Right lobe of liver (tissue), 6 donors: ENCODE measurements at regions not wholly inside any gene's neighbourhood (a gene's known extent, or its start where the extent isn't known, plus 50 kb on each side); places are given as distances from the start of the nearest gene placed in this dataset.
A peak's percentile ranks its signal among the peaks of the same experiment; 100 is the strongest.

Experiments used
- ATAC-seq, 4 donors: fragments of 200-7000 bp; cut with Tn5 transposase; one replicate each; pipeline ENCODE4 v1.9.1; 2020; ENCODE audit warnings: mild to moderate bottlenecking in 4 of 4, moderate library complexity in 4 of 4
- DNase-seq, 3 donors: peaks; one replicate each; pipeline ENCODE4 v3.0.0-alpha.2; 2020
- H3K27ac ChIP-seq, 3 donors: fragments of 200-600 bp; one replicate each; pipeline ENCODE4 v1.8.0; 2022
- H3K27me3 ChIP-seq, 2 donors: fragments of 200-600 bp; one replicate each; pipeline ENCODE4 v1.8.0; 2022
- H3K36me3 ChIP-seq, 4 donors: fragments of 200-600 bp; sonication (generic) in 1 of 4; one replicate each; pipeline versions ENCODE4 v1.5.1 to v1.8.0; 2017 to 2022; ENCODE audit warnings: control low read depth in 1 of 4
- H3K4me1 ChIP-seq, 4 donors: fragments of 200-600 bp; sonication (generic) in 1 of 4; one replicate each; pipeline versions ENCODE4 v1.5.1 to v1.8.0; 2017 to 2022; ENCODE audit warnings: control low read depth in 1 of 4
- H3K4me3 ChIP-seq, 3 donors: fragments of 200-600 bp; one replicate each; pipeline ENCODE4 v1.8.0; 2022
- H3K9me3 ChIP-seq, 4 donors: fragments of 200-600 bp; sonication (generic) in 1 of 4; one replicate each; pipeline versions ENCODE4 v1.5.1 to v1.8.0; 2017 to 2022; ENCODE audit warnings: control low read depth in 1 of 4
- CTCF ChIP-seq, 4 donors: fragments of 200-600 bp in 3 of 4; fragments of 450-650 bp in 1 of 4; IDR thresholded peaks; one replicate each; pipeline versions ENCODE4 v1.5.1 to v1.8.0; 2016 to 2022; ENCODE audit warnings: antibody characterized with exemption in 4 of 4, mild to moderate bottlenecking in 2 of 4
- POLR2A ChIP-seq: fragments of 450-650 bp; IDR thresholded peaks from one replicate; pipeline ENCODE4 v1.6.1; 2017; ENCODE audit warnings: antibody characterized with exemption, mild to moderate bottlenecking
- WGBS: methylation state at CpG from one replicate; pipeline ENCODE4 v1.1.6; 2018; ENCODE audit warnings: low coverage, low lambda C conversion rate; ENCODE audit not compliant: insufficient coverage; ENCODE audit errors: missing lambda C conversion rate; 5-methylcytosine and 5-hydroxymethylcytosine counted together
- intact Hi-C, 2 donors: fragments of 100-400 bp; cut with DNase I; formaldehyde crosslinking; loops; one replicate each; pipeline versions ENCODE4 v1.11.2 to v1.14.1; 2022
- donor health status: DM: no; HTN: yes; CAD: no.
- donor health status: DM: no; HTN: no; CAD: no.
- donor health status: DM: no; HTN: no; CAD: no.
- donor health status: DM: no; HTN: yes; CAD: no.
- donor health status: DM: no; HTN: yes; CAD: no.

- Histone ChIP-seq H3K4me3 (no peak overlapping the region), H3K36me3 (no peaks in the 10 kb centered on the region), H3K27ac (no peak overlapping the region), H3K27me3 (no peaks in the 10 kb centered on the region), H3K4me1 (peaks cover 0 to 8% (median 0%) of the 10 kb centered on the region in 4 donors), H3K9me3 (no peaks in the 10 kb centered on the region)
- TF ChIP-seq POLR2A (no peak), CTCF (IDR thresholded peaks at IDR 0.05) (no peak)
- intact Hi-C loops, result no loop called here
- DNase-seq, result no peak
- ATAC-seq, result no peak
- WGBS, result 80% methylated on average over 6 of the region's 6 CpGs
These were observed 166.1 kb downstream of the LTN1 start for GRCh38 chr21:28826569-28826968.

- Histone ChIP-seq H3K4me3 (no peak overlapping the region), H3K36me3 (no peaks in the 10 kb centered on the region), H3K27me3 (no peaks in the 10 kb centered on the region), H3K27ac (no peak overlapping the region), H3K9me3 (no peaks in the 10 kb centered on the region), H3K4me1 (peaks cover 0 to 8% (median 0%) of the 10 kb centered on the region in 4 donors)
- no peak for TF ChIP-seq POLR2A
- no peak for TF ChIP-seq CTCF (IDR thresholded peaks at IDR 0.05)
- WGBS, result 73% methylated on average over 1 of the region's 2 CpGs
- intact Hi-C loops, result no loop called here
- ATAC-seq, result no peak
- no peak for DNase-seq
These were observed 166.7 kb downstream of the LTN1 start for GRCh38 chr21:28826021-28826420.

GRCh38 chr21:28823429-28823828, 169.2 kb downstream of the LTN1 start:
- ATAC-seq, result no peak

GRCh38 chr21:28822486-28823335, 170.0 kb downstream of the LTN1 start:
- intact Hi-C loops, result no loop called here
- H3K9me3 ChIP-seq, result no peaks in the 10 kb centered on the region
- DNase-seq, result no peak
- no peak overlapping the region for H3K4me3 ChIP-seq
- H3K4me1 ChIP-seq, result peaks cover 0 to 8% (median 0%) of the 10 kb centered on the region in 4 donors
- H3K36me3 ChIP-seq, result no peaks in the 10 kb centered on the region
- TF ChIP-seq POLR2A (no peak), CTCF (IDR thresholded peaks at IDR 0.05) (no peak)
- ATAC-seq, result peak in 3 of 4 donors; percentile 17 to 67 (median 37)
- 39% methylated on average over 2 of the region's 3 CpGs for WGBS
- no peak overlapping the region for H3K27ac ChIP-seq
- H3K27me3 ChIP-seq, result no peaks in the 10 kb centered on the region

More at GRCh38 chr21:28823429-28823828, 169.2 kb downstream of the LTN1 start:
- H3K9me3 ChIP-seq, result no peaks in the 10 kb centered on the region
- 80% methylated on average over 2 of the region's 2 CpGs for WGBS
- no peak for DNase-seq
- no peak overlapping the region for H3K4me3 ChIP-seq
- no peaks in the 10 kb centered on the region for H3K27me3 ChIP-seq
- H3K27ac ChIP-seq, result no peak overlapping the region
- intact Hi-C loops, result no loop called here
- H3K36me3 ChIP-seq, result no peaks in the 10 kb centered on the region
- TF ChIP-seq CTCF (IDR thresholded peaks at IDR 0.05) (no peak), POLR2A (no peak)
- H3K4me1 ChIP-seq, result peaks cover 0 to 8% (median 0%) of the 10 kb centered on the region in 4 donors
